GM06990 (cell line): ENCODE measurements at regions not wholly inside any gene's neighbourhood (a gene's known extent, or its start where the extent isn't known, plus 50 kb on each side); places are given as distances from the start of the nearest gene placed in this dataset.

Experiments used
- DNase-seq: peaks from one replicate; pipeline ENCODE4 v3.0.0-alpha.2; 2011; ENCODE audit not compliant: insufficient read length; ENCODE audit errors: extremely low read depth
- H3K27me3 ChIP-seq: replicated peaks from 2 replicates; pipeline ENCODE4 v1.6.0; 2011; ENCODE audit warnings: low read length; ENCODE audit not compliant: control insufficient read depth, insufficient read depth
- H3K36me3 ChIP-seq: 2 replicates; pipeline ENCODE4 v1.5.1; 2011; ENCODE audit warnings: low read length; ENCODE audit not compliant: control insufficient read depth, insufficient read depth
- H3K4me3 ChIP-seq: replicated peaks from 2 replicates; pipeline ENCODE4 v1.5.1; 2011; ENCODE audit warnings: low read depth, mild to moderate bottlenecking, control low read depth, low read length
- CTCF ChIP-seq: IDR thresholded peaks from 2 replicates; pipeline ENCODE4 v1.5.1; 2011; ENCODE audit warnings: low read length, control low read depth, mild to moderate bottlenecking, inconsistent platforms; ENCODE audit not compliant: insufficient read depth, poor library complexity, severe bottlenecking

- DNase-seq = no peak
- no peaks in the 10 kb centered on the region for H3K27me3 ChIP-seq
- no peak overlapping the region for H3K4me3 ChIP-seq
- no peaks in the 10 kb centered on the region for H3K36me3 ChIP-seq
- no peak for TF ChIP-seq CTCF
Measured at GRCh38 chr11:25900814-25901213, 431.1 kb upstream of the ANO3 start.

- no peak for DNase-seq
- Histone ChIP-seq H3K36me3 (no peaks in the 10 kb centered on the region), H3K4me3 (no peak overlapping the region), H3K27me3 (no peaks in the 10 kb centered on the region)
- TF ChIP-seq CTCF = no peak
Measured at GRCh38 chr11:25901415-25901814, 430.5 kb upstream of the ANO3 start.

GRCh38 chr11:25902476-25902875, 429.5 kb upstream of the ANO3 start:
- Histone ChIP-seq H3K36me3 (no peaks in the 10 kb centered on the region), H3K27me3 (no peaks in the 10 kb centered on the region), H3K4me3 (no peak overlapping the region)
- DNase-seq = no peak
- no peak for TF ChIP-seq CTCF

GRCh38 chr11:25908726-25909125, 423.2 kb upstream of the ANO3 start:
- H3K36me3 ChIP-seq = no peaks in the 10 kb centered on the region
- no peaks in the 10 kb centered on the region for H3K27me3 ChIP-seq
- DNase-seq = no peak
- H3K4me3 ChIP-seq = no peak overlapping the region
- no peak for TF ChIP-seq CTCF

- Histone ChIP-seq H3K36me3 (no peaks in the 10 kb centered on the region), H3K27me3 (no peaks in the 10 kb centered on the region), H3K4me3 (no peak overlapping the region)
- no peak for TF ChIP-seq CTCF
- no peak for DNase-seq
Measured at GRCh38 chr11:25910086-25910485, 421.8 kb upstream of the ANO3 start.

GRCh38 chr11:25920356-25920755, 411.6 kb upstream of the ANO3 start:
- TF ChIP-seq CTCF = no peak
- DNase-seq = no peak
- Histone ChIP-seq H3K36me3 (no peaks in the 10 kb centered on the region), H3K4me3 (no peak overlapping the region), H3K27me3 (no peaks in the 10 kb centered on the region)
